ENCODE measurements at regions not wholly inside any gene's neighbourhood (a gene's known extent, or its start where the extent isn't known, plus 50 kb on each side); places are given as distances from the start of the nearest gene placed in this dataset.

DNA sequence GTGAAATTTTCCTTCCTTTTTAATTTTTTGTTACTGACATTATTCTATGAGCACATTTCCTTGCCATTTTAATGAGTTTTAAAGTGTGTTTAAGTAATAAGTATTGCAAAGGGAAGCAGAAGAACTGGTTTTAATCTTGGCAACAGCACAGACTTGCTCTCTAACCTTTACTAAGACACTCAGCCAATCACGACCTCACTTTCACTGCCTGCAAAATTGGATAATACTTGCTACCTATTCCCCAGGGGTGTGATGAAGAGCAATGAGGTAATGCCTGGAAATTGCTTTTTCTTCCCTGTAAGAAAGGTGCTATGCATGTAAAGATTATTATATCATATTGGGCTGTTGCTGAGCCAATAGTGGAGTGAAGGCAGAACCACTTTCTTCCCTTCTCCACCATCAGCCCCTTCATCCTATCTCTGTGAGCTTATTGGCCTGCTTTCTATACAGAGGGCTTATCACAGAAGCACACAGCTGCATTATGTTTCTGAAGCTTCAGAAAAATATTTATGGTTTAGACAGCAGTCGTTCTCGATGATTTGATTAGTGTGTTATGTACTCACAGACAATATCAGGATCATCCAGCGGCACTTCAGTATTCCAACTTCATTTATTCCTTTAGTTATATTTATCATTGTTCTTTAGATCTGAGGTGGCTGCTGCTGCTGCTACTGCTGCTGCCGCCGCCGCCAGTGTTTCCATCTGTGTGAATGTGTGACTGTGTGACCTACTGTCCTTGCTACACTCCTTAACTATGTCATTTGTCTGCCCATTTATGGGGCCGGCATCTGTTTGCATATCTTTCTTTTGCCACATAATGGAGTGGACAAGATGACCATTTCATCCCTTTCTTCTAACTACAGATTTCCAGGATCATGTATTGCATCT lies 255.1 kb downstream of the C4orf33 start:
- no peaks in the 10 kb centered on the region for H3K36me3 ChIP-seq (replicated peaks)
- TF ChIP-seq, protein P1, sequence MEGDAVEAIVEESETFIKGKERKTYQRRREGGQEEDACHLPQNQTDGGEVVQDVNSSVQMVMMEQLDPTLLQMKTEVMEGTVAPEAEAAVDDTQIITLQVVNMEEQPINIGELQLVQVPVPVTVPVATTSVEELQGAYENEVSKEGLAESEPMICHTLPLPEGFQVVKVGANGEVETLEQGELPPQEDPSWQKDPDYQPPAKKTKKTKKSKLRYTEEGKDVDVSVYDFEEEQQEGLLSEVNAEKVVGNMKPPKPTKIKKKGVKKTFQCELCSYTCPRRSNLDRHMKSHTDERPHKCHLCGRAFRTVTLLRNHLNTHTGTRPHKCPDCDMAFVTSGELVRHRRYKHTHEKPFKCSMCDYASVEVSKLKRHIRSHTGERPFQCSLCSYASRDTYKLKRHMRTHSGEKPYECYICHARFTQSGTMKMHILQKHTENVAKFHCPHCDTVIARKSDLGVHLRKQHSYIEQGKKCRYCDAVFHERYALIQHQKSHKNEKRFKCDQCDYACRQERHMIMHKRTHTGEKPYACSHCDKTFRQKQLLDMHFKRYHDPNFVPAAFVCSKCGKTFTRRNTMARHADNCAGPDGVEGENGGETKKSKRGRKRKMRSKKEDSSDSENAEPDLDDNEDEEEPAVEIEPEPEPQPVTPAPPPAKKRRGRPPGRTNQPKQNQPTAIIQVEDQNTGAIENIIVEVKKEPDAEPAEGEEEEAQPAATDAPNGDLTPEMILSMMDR (IDR thresholded peaks at IDR 0.05; ENCODE audit: low read depth, low read length, missing control alignments): no peak
- H3K27ac ChIP-seq: no peak overlapping the region
- DNase-seq: no peak
- no peaks in the 10 kb centered on the region for H3K27me3 ChIP-seq (replicated peaks)
- in situ Hi-C loops (cut with HindIII; ENCODE audit: low pct_ligation_motif_present, low sequenced_read_pairs): no loop called here
- H3K4me3 ChIP-seq (ENCODE audit: low read depth, low read length): no peak overlapping the region

DNA sequence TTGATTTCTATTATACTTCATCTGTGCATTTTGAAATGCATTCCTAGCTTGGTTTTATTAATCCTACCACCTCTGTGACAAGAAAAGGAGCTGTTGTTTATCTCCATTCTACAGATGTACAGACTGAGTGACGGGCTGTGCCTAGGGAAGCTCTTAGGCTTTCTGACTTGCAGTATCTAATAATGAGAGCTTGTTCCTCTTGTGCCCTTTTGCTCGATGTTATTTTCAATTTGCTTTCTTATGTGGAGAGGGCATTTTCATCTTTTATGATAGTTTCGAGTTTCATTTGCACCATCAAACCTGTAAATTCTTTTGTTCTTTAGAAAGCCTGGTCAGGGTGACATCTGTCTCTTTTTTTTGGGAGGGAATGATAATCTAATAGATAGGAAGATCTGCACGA lies 256.5 kb downstream of the C4orf33 start:
- DNase-seq: no peak
- TF ChIP-seq, protein P1 (IDR thresholded peaks at IDR 0.05; ENCODE audit: low read depth, low read length, missing control alignments): no peak
- no peaks in the 10 kb centered on the region for H3K36me3 ChIP-seq (replicated peaks)
- H3K4me3 ChIP-seq (ENCODE audit: low read depth, low read length): no peak overlapping the region
- H3K27ac ChIP-seq: no peak overlapping the region
- in situ Hi-C loops (cut with HindIII; ENCODE audit: low pct_ligation_motif_present, low sequenced_read_pairs): no loop called here
- no peaks in the 10 kb centered on the region for H3K27me3 ChIP-seq (replicated peaks)

DNA sequence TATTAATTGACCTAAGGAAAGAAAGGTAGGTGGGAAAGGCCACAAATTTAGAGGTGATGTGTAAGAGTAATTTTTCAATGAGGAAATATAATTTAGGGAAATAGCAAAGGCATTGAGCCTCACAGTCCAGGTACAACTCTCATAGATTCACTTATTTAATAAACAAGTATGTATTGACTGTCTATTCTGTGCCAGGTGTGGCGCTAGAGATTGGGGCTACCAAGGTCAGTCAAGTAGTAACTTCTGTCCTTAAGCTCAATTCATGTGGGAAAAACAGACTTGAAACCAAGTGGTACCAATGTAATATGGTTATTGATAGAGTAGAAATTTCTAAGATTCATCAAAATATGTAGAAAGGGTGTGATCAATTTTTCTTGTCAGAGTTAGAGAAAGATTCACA lies 257.5 kb downstream of the C4orf33 start:
- TF ChIP-seq, protein P1 (IDR thresholded peaks at IDR 0.05; ENCODE audit: low read depth, low read length, missing control alignments): no peak
- Histone ChIP-seq H3K4me3 (ENCODE audit: low read depth, low read length) (no peak overlapping the region), H3K27me3 (replicated peaks) (no peaks in the 10 kb centered on the region), H3K27ac (no peak overlapping the region), H3K36me3 (replicated peaks) (no peaks in the 10 kb centered on the region)
- in situ Hi-C loops (cut with HindIII; ENCODE audit: low pct_ligation_motif_present, low sequenced_read_pairs): no loop called here
- no peak for DNase-seq

DNA sequence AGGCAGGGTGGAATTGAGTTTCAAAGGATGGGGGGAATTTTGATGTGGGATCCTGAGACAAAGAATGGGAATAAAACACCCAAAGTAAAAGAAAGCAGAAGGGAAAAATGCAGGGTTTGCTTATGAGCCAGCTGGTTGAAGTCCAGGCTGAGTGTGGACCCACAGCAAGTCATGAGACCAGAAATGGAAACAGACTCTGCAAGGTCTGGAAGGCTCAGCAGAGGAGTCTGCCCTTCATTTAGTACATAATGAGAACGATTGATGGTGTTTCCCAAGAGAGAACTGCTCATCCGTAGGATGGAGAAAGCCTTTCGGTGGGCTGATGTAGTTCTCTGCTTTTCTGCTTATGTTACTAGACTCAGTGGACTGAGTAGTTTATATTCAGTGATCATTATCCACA lies 259.1 kb downstream of the C4orf33 start:
- DNase-seq: no peak
- no peak overlapping the region for H3K4me3 ChIP-seq (ENCODE audit: low read depth, low read length)
- TF ChIP-seq, protein P1 (IDR thresholded peaks at IDR 0.05; ENCODE audit: low read depth, low read length, missing control alignments): no peak
- in situ Hi-C loops (cut with HindIII; ENCODE audit: low pct_ligation_motif_present, low sequenced_read_pairs): no loop called here
- no peaks in the 10 kb centered on the region for H3K36me3 ChIP-seq (replicated peaks)
- H3K27ac ChIP-seq: no peak overlapping the region
- H3K27me3 ChIP-seq (replicated peaks): no peaks in the 10 kb centered on the region

DNA sequence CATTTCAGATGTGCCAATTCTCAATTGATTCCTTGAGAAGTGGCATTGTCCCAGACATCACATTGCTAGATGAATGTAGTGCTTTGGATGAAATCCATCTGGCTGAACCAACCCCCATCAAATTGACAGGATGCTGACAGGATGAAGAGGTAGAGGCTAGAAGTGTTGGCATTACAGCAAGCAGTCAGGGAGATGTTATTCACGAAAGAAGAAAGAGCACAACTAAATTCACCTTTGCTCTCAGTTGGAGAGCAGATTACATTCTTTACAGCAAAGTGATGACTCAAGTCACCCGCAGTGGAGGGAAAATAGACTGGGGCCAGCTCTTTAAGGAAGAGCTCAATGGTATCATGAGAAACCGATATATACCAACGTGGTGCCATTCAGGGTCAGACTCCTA lies 259.6 kb downstream of the C4orf33 start:
- TF ChIP-seq, protein P1 (IDR thresholded peaks at IDR 0.05; ENCODE audit: low read depth, low read length, missing control alignments): no peak
- in situ Hi-C loops (cut with HindIII; ENCODE audit: low pct_ligation_motif_present, low sequenced_read_pairs): no loop called here
- no peak overlapping the region for H3K27ac ChIP-seq
- H3K4me3 ChIP-seq (ENCODE audit: low read depth, low read length): no peak overlapping the region
- peak; percentile 4 for DNase-seq
- no peaks in the 10 kb centered on the region for H3K27me3 ChIP-seq (replicated peaks)
- no peaks in the 10 kb centered on the region for H3K36me3 ChIP-seq (replicated peaks)

Measured in brain microvascular endothelial cell (primary cell).